ENCODE measurements at regions not wholly inside any gene's neighbourhood (a gene's known extent, or its start where the extent isn't known, plus 50 kb on each side); places are given as distances from the start of the nearest gene placed in this dataset.

DNA sequence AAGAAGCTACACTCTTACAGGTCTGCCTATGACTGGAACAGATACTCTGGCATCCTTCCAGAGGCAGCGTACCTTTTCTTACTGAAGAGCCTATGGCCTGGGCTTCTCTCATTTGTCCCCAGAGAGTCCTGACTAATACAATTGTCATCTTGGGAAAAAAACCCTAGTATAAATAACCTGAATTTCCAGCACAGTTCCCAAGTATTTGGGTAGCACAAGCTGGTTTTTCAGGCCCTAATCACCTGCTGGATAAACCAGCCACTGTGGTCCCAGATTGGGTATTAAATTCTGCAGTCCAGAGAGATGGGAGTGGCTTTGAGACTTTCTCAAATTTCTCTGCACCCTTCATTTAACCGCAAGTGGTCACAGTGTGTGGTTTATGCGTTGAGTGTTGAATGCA is 186.8 kb upstream of the NEBL start:
- H3K79me2 ChIP-seq (ENCODE audit: control insufficient read depth, insufficient read depth, low read length), result no peaks in the 10 kb centered on the region
- H3K27me3 ChIP-seq (replicated peaks in 1 of 2; ENCODE audit: control insufficient read depth in 2 of 2, insufficient read depth in 2 of 2, low read length in 1 of 2), result no peaks in the 10 kb centered on the region
- no TSS peak for BruUV-seq (replicated peaks)
- H3K4me1 ChIP-seq (ENCODE audit: control insufficient read depth, insufficient read depth, low read length), result no peaks in the 10 kb centered on the region
- POLR2A ChIA-PET, result no interaction called here
- no peak overlapping the region for H3K9ac ChIP-seq (ENCODE audit: control insufficient read depth, insufficient read depth, low read length)
- no peak overlapping the region for H2AFZ ChIP-seq (ENCODE audit: control insufficient read depth, low read depth, low read length)
- H3K4me2 ChIP-seq (ENCODE audit: control insufficient read depth, insufficient read depth), result no peak overlapping the region
- DNase-seq (ENCODE audit: low read depth, low spot score) (no peak), FAIRE-seq (no peak), ATAC-seq (no peak)
- intact Hi-C loops (cut with micrococcal nuclease; ENCODE audit: unreplicated experiment) (no loop called here), in situ Hi-C loops (cut with MboI) (loop anchor here (25.0 kb wide), 1 partner anchor 878 kb away; no protein-coding TSS in a partner anchor)
- H3K9me3 ChIP-seq (replicated peaks; ENCODE audit: control insufficient read depth, insufficient read depth, low read length), result no peaks in the 10 kb centered on the region
- CTCF ChIA-PET, result no interaction called here
- H3K36me3 ChIP-seq (ENCODE audit: control insufficient read depth in 2 of 2, insufficient read depth in 2 of 2, low read length in 1 of 2), result no peaks in the 10 kb centered on the region
- no peaks in the 10 kb centered on the region for H4K20me1 ChIP-seq (ENCODE audit: control insufficient read depth, insufficient read depth)
- no peak for TF ChIP-seq CREB1 (IDR thresholded peaks at IDR 0.05; ENCODE audit: low read depth)
- no peak for TF ChIP-seq SMAD1 (IDR thresholded peaks at IDR 0.05; ENCODE audit: low read depth, partially characterized antibody)
- no peak for TF ChIP-seq KLF5 (IDR thresholded peaks at IDR 0.05; ENCODE audit: partially characterized antibody)
- TF ChIP-seq, protein P1, sequence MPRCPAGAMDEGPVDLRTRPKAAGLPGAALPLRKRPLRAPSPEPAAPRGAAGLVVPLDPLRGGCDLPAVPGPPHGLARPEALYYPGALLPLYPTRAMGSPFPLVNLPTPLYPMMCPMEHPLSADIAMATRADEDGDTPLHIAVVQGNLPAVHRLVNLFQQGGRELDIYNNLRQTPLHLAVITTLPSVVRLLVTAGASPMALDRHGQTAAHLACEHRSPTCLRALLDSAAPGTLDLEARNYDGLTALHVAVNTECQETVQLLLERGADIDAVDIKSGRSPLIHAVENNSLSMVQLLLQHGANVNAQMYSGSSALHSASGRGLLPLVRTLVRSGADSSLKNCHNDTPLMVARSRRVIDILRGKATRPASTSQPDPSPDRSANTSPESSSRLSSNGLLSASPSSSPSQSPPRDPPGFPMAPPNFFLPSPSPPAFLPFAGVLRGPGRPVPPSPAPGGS (IDR thresholded peaks at IDR 0.05; ENCODE audit: borderline replicate concordance, insufficient read depth, low read depth, low read length, poor library complexity, severe bottlenecking), result no peak
- no peak for TF ChIP-seq TCF3 (IDR thresholded peaks at IDR 0.05; ENCODE audit: borderline replicate concordance, insufficient read depth, low read depth, low read length)
- no peak for TF ChIP-seq TBL1XR1 (IDR thresholded peaks at IDR 0.05; ENCODE audit: low read depth, low read length)
- H3K27ac ChIP-seq (ENCODE audit: control insufficient read depth, insufficient read depth), result no peak overlapping the region
- RAD21 ChIA-PET (ENCODE audit: unreplicated experiment), result no interaction called here
- WGBS (ENCODE audit: insufficient coverage, insufficient replicate concordance, low lambda C conversion rate, missing lambda C conversion rate), result 25% methylated on average over 3 of the region's 3 CpGs
- SMC1A ChIA-PET (ENCODE audit: uncharacterized antibody, unreplicated experiment), result no interaction called here
- no peak overlapping the region for H3K4me3 ChIP-seq

DNA sequence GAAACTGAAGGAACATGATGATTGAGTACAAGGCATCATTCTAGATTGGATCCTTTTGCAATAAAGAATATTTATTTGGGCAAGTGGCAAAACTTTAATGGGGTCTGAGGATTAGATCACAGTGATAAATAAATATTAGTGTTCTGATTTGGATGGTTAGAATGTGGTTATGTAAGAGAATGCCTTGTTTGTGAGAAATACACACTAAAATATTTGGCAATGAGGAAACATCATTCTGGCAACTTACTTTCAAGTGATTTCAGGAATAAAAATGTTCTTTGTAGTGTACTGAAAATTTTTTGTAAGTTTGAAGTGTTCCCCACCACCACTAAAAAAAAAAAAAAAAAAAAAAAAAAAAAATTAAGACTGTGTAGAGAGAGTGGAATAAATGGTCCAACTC is 185.1 kb upstream of the NEBL start:
- Histone ChIP-seq H3K27ac (ENCODE audit: control insufficient read depth, insufficient read depth) (no peak overlapping the region), H3K4me2 (ENCODE audit: control insufficient read depth, insufficient read depth) (no peak overlapping the region), H2AFZ (ENCODE audit: control insufficient read depth, low read depth, low read length) (no peak overlapping the region), H3K36me3 (ENCODE audit: control insufficient read depth in 2 of 2, insufficient read depth in 2 of 2, low read length in 1 of 2) (no peaks in the 10 kb centered on the region), H3K9me3 (replicated peaks; ENCODE audit: control insufficient read depth, insufficient read depth, low read length) (no peaks in the 10 kb centered on the region), H4K20me1 (ENCODE audit: control insufficient read depth, insufficient read depth) (no peaks in the 10 kb centered on the region), H3K4me3 (no peak overlapping the region), H3K27me3 (replicated peaks in 1 of 2; ENCODE audit: control insufficient read depth in 2 of 2, insufficient read depth in 2 of 2, low read length in 1 of 2) (no peaks in the 10 kb centered on the region), H3K9ac (ENCODE audit: control insufficient read depth, insufficient read depth, low read length) (no peak overlapping the region), H3K79me2 (ENCODE audit: control insufficient read depth, insufficient read depth, low read length) (no peaks in the 10 kb centered on the region), H3K4me1 (ENCODE audit: control insufficient read depth, insufficient read depth, low read length) (no peaks in the 10 kb centered on the region)
- SMC1A ChIA-PET (ENCODE audit: uncharacterized antibody, unreplicated experiment), result no interaction called here
- POLR2A ChIA-PET, result no interaction called here
- CTCF ChIA-PET, result no interaction called here
- ATAC-seq (no peak), FAIRE-seq (no peak), DNase-seq (ENCODE audit: low read depth, low spot score) (no peak)
- RAD21 ChIA-PET (ENCODE audit: unreplicated experiment), result no interaction called here
- in situ Hi-C loops (cut with MboI), result loop anchor here (25.0 kb wide), 1 partner anchor 880 kb away; no protein-coding TSS in a partner anchor
- no TSS peak for BruUV-seq (replicated peaks)
- intact Hi-C loops (cut with micrococcal nuclease; ENCODE audit: unreplicated experiment), result no loop called here
- TF ChIP-seq NFIC (IDR thresholded peaks at IDR 0.05; ENCODE audit: low read depth, low read length) (no peak), RCOR1 (conservative IDR thresholded peaks at IDR 0.05; ENCODE audit: low read depth, low read length) (no peak), WRNIP1 (IDR thresholded peaks at IDR 0.05; ENCODE audit: borderline replicate concordance, low read depth, low read length) (no peak), SMAD1 (IDR thresholded peaks at IDR 0.05; ENCODE audit: low read depth, partially characterized antibody) (no peak), HDGF (IDR thresholded peaks at IDR 0.05) (no peak), FOXM1 (IDR thresholded peaks at IDR 0.05; ENCODE audit: low read depth, low read length) (no peak), CHD4 (IDR thresholded peaks at IDR 0.05) (no peak), SIX5 (IDR thresholded peaks at IDR 0.05; ENCODE audit: low read depth, low read length, severe bottlenecking) (no peak), TCF7 (IDR thresholded peaks at IDR 0.05; ENCODE audit: borderline replicate concordance) (no peak), EED (IDR thresholded peaks at IDR 0.05; ENCODE audit: low read depth) (no peak), STAT3 (IDR thresholded peaks at IDR 0.05; ENCODE audit: low read depth, low read length) (no peak), SMARCA5 (IDR thresholded peaks at IDR 0.05) (no peak), IKZF1 (conservative IDR thresholded peaks at IDR 0.05) (no peak), TBL1XR1 (IDR thresholded peaks at IDR 0.05; ENCODE audit: low read depth, low read length) (no peak)
